ENCODE measurements at regions not wholly inside any gene's neighbourhood (a gene's known extent, or its start where the extent isn't known, plus 50 kb on each side); places are given as distances from the start of the nearest gene placed in this dataset.
A peak's percentile ranks its signal among the peaks of the same experiment; 100 is the strongest.

DNA sequence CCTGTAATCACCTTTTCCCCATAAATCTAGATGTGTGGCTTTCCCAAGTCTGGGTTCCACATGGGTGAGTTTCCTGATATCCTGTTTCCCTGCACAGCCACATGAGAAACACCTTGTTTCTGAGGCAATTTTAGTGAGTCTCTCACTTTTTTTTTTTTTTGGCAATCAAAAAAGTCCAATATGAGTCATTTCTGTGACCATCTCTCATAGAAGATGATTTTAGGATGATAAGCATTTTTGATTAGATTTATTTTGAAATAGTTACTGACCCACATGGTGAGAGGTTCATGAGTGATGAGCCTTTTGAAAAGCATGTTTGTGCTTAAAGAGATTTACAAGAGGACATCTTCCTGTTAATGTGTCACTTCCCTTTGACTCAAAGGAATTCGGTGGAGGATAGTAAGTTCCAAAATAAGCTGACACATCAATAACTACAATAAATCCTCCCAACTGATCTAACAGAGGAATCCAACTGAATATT lies 464.0 kb downstream of the INHBA start (continued):
- TF ChIP-seq, protein P1, sequence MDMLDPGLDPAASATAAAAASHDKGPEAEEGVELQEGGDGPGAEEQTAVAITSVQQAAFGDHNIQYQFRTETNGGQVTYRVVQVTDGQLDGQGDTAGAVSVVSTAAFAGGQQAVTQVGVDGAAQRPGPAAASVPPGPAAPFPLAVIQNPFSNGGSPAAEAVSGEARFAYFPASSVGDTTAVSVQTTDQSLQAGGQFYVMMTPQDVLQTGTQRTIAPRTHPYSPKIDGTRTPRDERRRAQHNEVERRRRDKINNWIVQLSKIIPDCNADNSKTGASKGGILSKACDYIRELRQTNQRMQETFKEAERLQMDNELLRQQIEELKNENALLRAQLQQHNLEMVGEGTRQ (IDR thresholded peaks at IDR 0.05; ENCODE audit: borderline replicate concordance, low read depth, low read length), result no peak
- TF ChIP-seq, protein P2, sequence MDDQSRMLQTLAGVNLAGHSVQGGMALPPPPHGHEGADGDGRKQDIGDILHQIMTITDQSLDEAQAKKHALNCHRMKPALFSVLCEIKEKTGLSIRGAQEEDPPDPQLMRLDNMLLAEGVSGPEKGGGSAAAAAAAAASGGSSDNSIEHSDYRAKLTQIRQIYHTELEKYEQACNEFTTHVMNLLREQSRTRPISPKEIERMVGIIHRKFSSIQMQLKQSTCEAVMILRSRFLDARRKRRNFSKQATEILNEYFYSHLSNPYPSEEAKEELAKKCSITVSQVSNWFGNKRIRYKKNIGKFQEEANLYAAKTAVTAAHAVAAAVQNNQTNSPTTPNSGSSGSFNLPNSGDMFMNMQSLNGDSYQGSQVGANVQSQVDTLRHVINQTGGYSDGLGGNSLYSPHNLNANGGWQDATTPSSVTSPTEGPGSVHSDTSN (IDR thresholded peaks at IDR 0.05), result peak; percentile 91
- TF ChIP-seq RXRA (IDR thresholded peaks at IDR 0.05; ENCODE audit: borderline replicate concordance, low read depth) (peak; percentile 61; the same call in 1 of the 2 replicates), MEF2A (IDR thresholded peaks at IDR 0.05; ENCODE audit: borderline replicate concordance, low read depth) (0 out of 2 replicates have a peak, but pooled peaks have one; percentile 41), MXI1 (IDR thresholded peaks at IDR 0.05; ENCODE audit: low read depth, low read length) (no peak), NRF1 (IDR thresholded peaks at IDR 0.05; ENCODE audit: low read depth, low read length) (no peak), NFIC (IDR thresholded peaks at IDR 0.05; ENCODE audit: borderline replicate concordance) (peak; percentile 70; the same call in 1 of the 2 replicates), FOXM1 (IDR thresholded peaks at IDR 0.05; ENCODE audit: low read depth) (no peak), TCF12 (IDR thresholded peaks at IDR 0.05) (peak; percentile 79), SMC3 (IDR thresholded peaks at IDR 0.05; ENCODE audit: low read depth, low read length) (no peak), FOXJ3 (CRISPR knock-in tag; IDR thresholded peaks at IDR 0.05) (no peak), TAF1 (IDR thresholded peaks at IDR 0.05; ENCODE audit: borderline replicate concordance, low read depth, low read length) (no peak; the same call in 1 of the 2 replicates), FOSL2 (IDR thresholded peaks at IDR 0.05; ENCODE audit: borderline replicate concordance, low read depth) (peak; percentile 77), GATA2 (CRISPR knock-in tag; IDR thresholded peaks at IDR 0.05) (no peak), POLR2AphosphoS5 (IDR thresholded peaks at IDR 0.05; ENCODE audit: low read depth, low read length) (no peak)
- TF ChIP-seq, protein P3, sequence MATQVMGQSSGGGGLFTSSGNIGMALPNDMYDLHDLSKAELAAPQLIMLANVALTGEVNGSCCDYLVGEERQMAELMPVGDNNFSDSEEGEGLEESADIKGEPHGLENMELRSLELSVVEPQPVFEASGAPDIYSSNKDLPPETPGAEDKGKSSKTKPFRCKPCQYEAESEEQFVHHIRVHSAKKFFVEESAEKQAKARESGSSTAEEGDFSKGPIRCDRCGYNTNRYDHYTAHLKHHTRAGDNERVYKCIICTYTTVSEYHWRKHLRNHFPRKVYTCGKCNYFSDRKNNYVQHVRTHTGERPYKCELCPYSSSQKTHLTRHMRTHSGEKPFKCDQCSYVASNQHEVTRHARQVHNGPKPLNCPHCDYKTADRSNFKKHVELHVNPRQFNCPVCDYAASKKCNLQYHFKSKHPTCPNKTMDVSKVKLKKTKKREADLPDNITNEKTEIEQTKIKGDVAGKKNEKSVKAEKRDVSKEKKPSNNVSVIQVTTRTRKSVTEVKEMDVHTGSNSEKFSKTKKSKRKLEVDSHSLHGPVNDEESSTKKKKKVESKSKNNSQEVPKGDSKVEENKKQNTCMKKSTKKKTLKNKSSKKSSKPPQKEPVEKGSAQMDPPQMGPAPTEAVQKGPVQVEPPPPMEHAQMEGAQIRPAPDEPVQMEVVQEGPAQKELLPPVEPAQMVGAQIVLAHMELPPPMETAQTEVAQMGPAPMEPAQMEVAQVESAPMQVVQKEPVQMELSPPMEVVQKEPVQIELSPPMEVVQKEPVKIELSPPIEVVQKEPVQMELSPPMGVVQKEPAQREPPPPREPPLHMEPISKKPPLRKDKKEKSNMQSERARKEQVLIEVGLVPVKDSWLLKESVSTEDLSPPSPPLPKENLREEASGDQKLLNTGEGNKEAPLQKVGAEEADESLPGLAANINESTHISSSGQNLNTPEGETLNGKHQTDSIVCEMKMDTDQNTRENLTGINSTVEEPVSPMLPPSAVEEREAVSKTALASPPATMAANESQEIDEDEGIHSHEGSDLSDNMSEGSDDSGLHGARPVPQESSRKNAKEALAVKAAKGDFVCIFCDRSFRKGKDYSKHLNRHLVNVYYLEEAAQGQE (IDR thresholded peaks at IDR 0.05; ENCODE audit: low read depth, low read length), result no peak

DNA sequence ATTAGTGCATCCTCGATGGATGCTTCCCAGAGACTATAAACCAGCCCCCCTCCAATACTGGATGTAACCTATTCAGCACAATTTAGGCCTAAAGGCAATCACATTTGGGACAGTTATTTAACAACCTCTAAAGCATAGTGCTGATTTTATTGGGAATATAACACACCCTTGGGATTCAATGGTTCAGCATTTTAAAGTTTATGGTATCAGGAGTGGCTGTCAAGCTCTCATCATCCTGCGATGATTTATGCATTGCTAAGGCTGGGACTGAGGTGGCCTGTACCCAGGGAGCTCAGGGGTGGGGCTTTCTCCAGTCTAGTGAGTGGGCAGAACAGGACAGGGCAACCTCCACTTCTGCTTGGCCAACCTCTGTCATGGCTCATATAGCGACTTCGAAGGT lies 464.9 kb downstream of the INHBA start:
- CTCF ChIA-PET, result interaction anchor here (1.2 kb wide), 1 partner anchor 16 kb away, joined by 4 read pairs; no protein-coding TSS in a partner anchor
- no peak for DNase-seq
- peaks cover 5% of the 10 kb centered on the region for H3F3A ChIP-seq (replicated peaks; ENCODE audit: insufficient read depth)
- no peaks in the 10 kb centered on the region for H3K79me2 ChIP-seq (ENCODE audit: insufficient read depth)
- no peaks in the 10 kb centered on the region for H4K20me1 ChIP-seq (ENCODE audit: insufficient read depth)
- no peaks in the 10 kb centered on the region for H3K9me3 ChIP-seq
- no peaks in the 10 kb centered on the region; a peak in 2 of 4 replicates for H3K4me1 ChIP-seq (ENCODE audit: control insufficient read depth in 1 of 2, insufficient read depth in 2 of 2, low read depth in 1 of 2, low read length in 1 of 2)
- H3K9ac ChIP-seq, result no peak overlapping the region
- H2AFZ ChIP-seq (ENCODE audit: low read depth), result no peak overlapping the region
- H3K27ac ChIP-seq (ENCODE audit: low read depth in 2 of 2, low read length in 1 of 2), result no peak overlapping the region
- H3K9me2 ChIP-seq, result no peaks in the 10 kb centered on the region
- no peak overlapping the region for H3K4me3 ChIP-seq (ENCODE audit: low read depth in 2 of 2, low read length in 1 of 2)
- no peaks in the 10 kb centered on the region for H3K27me3 ChIP-seq (ENCODE audit: insufficient read depth)
- POLR2A ChIA-PET, result no interaction called here
- H3K4me2 ChIP-seq, result no peak overlapping the region
- 86% methylated on average over 4 of the region's 4 CpGs for WGBS (ENCODE audit: low lambda C conversion rate)
- H3K36me3 ChIP-seq (replicated peaks in 1 of 2; ENCODE audit: control insufficient read depth in 1 of 2, insufficient read depth in 2 of 2, low read length in 1 of 2), result no peaks in the 10 kb centered on the region
- TF ChIP-seq, protein P4, sequence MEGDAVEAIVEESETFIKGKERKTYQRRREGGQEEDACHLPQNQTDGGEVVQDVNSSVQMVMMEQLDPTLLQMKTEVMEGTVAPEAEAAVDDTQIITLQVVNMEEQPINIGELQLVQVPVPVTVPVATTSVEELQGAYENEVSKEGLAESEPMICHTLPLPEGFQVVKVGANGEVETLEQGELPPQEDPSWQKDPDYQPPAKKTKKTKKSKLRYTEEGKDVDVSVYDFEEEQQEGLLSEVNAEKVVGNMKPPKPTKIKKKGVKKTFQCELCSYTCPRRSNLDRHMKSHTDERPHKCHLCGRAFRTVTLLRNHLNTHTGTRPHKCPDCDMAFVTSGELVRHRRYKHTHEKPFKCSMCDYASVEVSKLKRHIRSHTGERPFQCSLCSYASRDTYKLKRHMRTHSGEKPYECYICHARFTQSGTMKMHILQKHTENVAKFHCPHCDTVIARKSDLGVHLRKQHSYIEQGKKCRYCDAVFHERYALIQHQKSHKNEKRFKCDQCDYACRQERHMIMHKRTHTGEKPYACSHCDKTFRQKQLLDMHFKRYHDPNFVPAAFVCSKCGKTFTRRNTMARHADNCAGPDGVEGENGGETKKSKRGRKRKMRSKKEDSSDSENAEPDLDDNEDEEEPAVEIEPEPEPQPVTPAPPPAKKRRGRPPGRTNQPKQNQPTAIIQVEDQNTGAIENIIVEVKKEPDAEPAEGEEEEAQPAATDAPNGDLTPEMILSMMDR (IDR thresholded peaks at IDR 0.05), result no peak
- TF ChIP-seq RAD21 (IDR thresholded peaks at IDR 0.05; ENCODE audit: low read length) (no peak), SIN3A (IDR thresholded peaks at IDR 0.05; ENCODE audit: borderline replicate concordance, low read depth, low read length) (no peak), MXI1 (IDR thresholded peaks at IDR 0.05; ENCODE audit: low read depth, low read length) (no peak), EP300 (IDR thresholded peaks at IDR 0.05; ENCODE audit: borderline replicate concordance in 1 of 2, low read depth in 1 of 2, low read length in 1 of 2) (no peak), GABPA (IDR thresholded peaks at IDR 0.05; ENCODE audit: low read depth) (no peak), SMC3 (IDR thresholded peaks at IDR 0.05; ENCODE audit: low read depth, low read length) (no peak), JUND (IDR thresholded peaks at IDR 0.05) (no peak), POLR2AphosphoS5 (IDR thresholded peaks at IDR 0.05; ENCODE audit: low read depth, low read length) (no peak), TEAD4 (IDR thresholded peaks at IDR 0.05; ENCODE audit: borderline replicate concordance, insufficient read depth) (no peak), EZH2phosphoT487 (IDR thresholded peaks at IDR 0.05; ENCODE audit: borderline replicate concordance, low read depth) (no peak)
- TF ChIP-seq, protein P5, sequence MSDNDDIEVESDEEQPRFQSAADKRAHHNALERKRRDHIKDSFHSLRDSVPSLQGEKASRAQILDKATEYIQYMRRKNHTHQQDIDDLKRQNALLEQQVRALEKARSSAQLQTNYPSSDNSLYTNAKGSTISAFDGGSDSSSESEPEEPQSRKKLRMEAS (IDR thresholded peaks at IDR 0.05; ENCODE audit: low read depth), result no peak

Measured in SK-N-SH (cell line).